ENCODE measurements at regions not wholly inside any gene's neighbourhood (a gene's known extent, or its start where the extent isn't known, plus 50 kb on each side); places are given as distances from the start of the nearest gene placed in this dataset.

DNA sequence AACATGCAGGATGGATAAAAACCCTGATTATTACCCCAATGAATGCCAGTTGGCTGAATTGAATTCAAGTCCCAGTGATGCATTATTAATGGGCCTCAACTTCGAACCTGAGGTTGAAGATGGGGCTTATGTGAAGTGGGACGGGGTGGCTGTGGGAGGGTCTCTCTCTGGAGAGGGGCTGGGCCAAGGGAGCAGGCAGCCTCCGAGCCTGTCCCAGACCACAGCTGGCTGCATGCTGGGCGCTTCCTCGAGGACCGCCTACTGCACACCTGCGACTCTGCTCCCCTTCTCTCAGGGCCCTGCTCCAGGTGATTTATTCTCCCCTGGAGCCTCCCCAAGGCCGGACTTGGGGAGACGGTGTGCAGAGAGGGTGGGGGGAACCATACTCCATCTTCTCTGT lies 568.3 kb downstream of the CCDC171 start:
- H3K27me3 ChIP-seq (replicated peaks) = no peaks in the 10 kb centered on the region
- in situ Hi-C loops (cut with HindIII; ENCODE audit: low pct_ligation_motif_present, low sequenced_read_pairs) = no loop called here
- H3K27ac ChIP-seq = peak overlapping the region; percentile 96
- H3K4me3 ChIP-seq (ENCODE audit: low read depth, low read length) = no peak overlapping the region
- DNase-seq = no peak
- H3K36me3 ChIP-seq (replicated peaks) = no peaks in the 10 kb centered on the region
- TF ChIP-seq, protein P1, sequence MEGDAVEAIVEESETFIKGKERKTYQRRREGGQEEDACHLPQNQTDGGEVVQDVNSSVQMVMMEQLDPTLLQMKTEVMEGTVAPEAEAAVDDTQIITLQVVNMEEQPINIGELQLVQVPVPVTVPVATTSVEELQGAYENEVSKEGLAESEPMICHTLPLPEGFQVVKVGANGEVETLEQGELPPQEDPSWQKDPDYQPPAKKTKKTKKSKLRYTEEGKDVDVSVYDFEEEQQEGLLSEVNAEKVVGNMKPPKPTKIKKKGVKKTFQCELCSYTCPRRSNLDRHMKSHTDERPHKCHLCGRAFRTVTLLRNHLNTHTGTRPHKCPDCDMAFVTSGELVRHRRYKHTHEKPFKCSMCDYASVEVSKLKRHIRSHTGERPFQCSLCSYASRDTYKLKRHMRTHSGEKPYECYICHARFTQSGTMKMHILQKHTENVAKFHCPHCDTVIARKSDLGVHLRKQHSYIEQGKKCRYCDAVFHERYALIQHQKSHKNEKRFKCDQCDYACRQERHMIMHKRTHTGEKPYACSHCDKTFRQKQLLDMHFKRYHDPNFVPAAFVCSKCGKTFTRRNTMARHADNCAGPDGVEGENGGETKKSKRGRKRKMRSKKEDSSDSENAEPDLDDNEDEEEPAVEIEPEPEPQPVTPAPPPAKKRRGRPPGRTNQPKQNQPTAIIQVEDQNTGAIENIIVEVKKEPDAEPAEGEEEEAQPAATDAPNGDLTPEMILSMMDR (IDR thresholded peaks at IDR 0.05; ENCODE audit: low read depth, low read length, missing control alignments) = no peak

DNA sequence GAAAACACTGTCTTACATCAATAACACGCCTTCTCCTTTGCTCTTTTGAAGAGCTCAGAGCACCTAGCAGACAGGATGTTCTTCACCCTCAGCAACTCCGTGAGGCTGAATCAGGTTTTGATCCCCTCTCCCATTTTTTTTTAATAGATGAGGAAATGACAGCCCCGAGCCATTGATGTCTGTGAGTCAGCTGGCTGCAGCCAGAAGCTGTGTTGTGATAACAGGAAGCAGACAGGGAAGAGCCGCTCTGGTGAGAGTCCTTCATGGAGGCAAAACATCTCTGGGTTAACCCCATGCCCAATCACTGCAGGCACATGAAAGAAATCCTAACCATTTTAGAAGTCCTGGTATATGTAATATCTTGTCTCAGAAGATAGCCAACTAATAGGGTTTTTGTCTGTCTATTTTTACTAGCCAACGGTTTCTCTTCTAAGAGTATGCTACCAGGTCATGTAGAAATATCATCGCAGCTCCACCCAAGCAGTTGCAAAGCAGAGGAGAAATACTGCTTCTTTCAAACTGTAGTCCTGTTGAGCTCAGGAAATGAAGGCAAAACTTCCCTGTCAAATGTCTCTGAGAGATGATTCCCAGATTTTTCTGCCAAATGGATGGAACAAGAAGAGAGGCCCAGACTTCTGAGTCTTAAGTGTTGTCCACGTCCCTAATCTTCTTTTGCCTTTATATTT lies 568.9 kb downstream of the CCDC171 start:
- TF ChIP-seq, protein P1 (IDR thresholded peaks at IDR 0.05; ENCODE audit: low read depth, low read length, missing control alignments) = no peak
- Histone ChIP-seq H3K4me3 (ENCODE audit: low read depth, low read length) (no peak overlapping the region), H3K27me3 (replicated peaks) (no peaks in the 10 kb centered on the region), H3K36me3 (replicated peaks) (no peaks in the 10 kb centered on the region), H3K27ac (peak overlapping the region; percentile 96)
- in situ Hi-C loops (cut with HindIII; ENCODE audit: low pct_ligation_motif_present, low sequenced_read_pairs) = no loop called here
- DNase-seq = peak; percentile 62

DNA sequence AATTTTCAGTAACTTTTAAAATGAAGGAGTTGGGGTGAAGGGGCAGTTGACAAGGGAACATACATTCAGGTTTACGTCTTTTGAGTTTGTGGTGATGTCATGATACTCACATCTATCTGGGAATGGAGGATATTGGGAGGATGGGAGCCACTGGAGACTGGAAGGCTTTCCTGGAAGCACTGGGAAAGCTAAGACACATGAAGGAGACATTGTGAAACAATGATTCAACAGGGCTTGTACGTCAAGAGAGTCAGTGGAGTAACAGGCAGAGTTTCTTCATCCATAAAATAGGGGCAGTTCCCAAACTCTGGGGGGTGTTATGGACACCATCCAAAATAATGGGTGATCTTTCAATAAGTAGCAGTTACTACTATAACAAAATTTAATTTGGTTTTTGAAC lies 572.8 kb downstream of the CCDC171 start:
- in situ Hi-C loops (cut with HindIII; ENCODE audit: low pct_ligation_motif_present, low sequenced_read_pairs) = no loop called here
- Histone ChIP-seq H3K4me3 (ENCODE audit: low read depth, low read length) (no peak overlapping the region), H3K27me3 (replicated peaks) (no peaks in the 10 kb centered on the region), H3K27ac (peak overlapping the region; percentile 77), H3K36me3 (replicated peaks) (no peaks in the 10 kb centered on the region)
- no peak for DNase-seq
- TF ChIP-seq, protein P1 (IDR thresholded peaks at IDR 0.05; ENCODE audit: low read depth, low read length, missing control alignments) = no peak

DNA sequence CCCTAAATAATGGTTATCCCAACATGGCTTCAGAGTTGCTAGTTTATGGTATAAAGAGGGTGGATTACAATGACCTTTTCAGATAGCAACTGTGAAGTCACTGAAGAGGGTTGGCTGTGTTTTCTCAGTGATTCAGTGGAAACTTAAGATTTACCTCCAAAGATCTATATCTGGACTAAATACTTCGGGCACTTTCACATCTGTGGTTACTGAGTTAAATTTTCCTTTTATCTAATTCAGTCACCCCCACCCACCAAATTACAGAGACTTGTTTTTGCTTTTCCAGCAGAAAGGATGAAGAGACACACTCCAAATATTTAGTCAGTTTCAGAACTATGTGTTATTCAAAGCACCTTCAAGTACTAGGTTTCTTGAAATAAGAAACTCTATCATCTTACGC lies 573.2 kb downstream of the CCDC171 start:
- TF ChIP-seq, protein P1 (IDR thresholded peaks at IDR 0.05; ENCODE audit: low read depth, low read length, missing control alignments) = no peak
- H3K36me3 ChIP-seq (replicated peaks) = no peaks in the 10 kb centered on the region
- in situ Hi-C loops (cut with HindIII; ENCODE audit: low pct_ligation_motif_present, low sequenced_read_pairs) = no loop called here
- peak overlapping the region; percentile 77 for H3K27ac ChIP-seq
- H3K4me3 ChIP-seq (ENCODE audit: low read depth, low read length) = no peak overlapping the region
- peak; percentile 55 for DNase-seq
- H3K27me3 ChIP-seq (replicated peaks) = no peaks in the 10 kb centered on the region

DNA sequence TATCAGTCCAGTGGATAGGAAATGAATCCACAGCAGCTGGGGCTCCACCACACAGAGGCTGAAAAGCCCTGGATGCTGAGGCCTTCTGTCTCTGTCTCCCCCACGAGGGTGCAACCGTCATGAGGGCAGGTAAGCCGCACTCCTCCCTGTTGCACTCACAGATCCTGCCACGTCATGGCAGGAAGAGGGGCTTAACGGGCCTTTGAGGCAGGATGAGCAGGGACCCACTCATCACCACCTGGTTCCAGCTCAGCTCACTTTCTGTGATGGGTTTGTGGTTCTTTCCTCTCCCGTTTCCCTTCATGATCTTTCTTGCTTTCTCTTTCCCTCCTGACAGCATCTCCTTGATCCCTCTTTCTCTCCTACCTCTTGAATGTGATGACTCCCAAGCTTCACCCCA lies 575.2 kb downstream of the CCDC171 start:
- Histone ChIP-seq H3K4me3 (ENCODE audit: low read depth, low read length) (no peak overlapping the region), H3K27ac (no peak overlapping the region), H3K36me3 (replicated peaks) (no peaks in the 10 kb centered on the region), H3K27me3 (replicated peaks) (no peaks in the 10 kb centered on the region)
- TF ChIP-seq, protein P1 (IDR thresholded peaks at IDR 0.05; ENCODE audit: low read depth, low read length, missing control alignments) = no peak
- in situ Hi-C loops (cut with HindIII; ENCODE audit: low pct_ligation_motif_present, low sequenced_read_pairs) = no loop called here
- DNase-seq = no peak

DNA sequence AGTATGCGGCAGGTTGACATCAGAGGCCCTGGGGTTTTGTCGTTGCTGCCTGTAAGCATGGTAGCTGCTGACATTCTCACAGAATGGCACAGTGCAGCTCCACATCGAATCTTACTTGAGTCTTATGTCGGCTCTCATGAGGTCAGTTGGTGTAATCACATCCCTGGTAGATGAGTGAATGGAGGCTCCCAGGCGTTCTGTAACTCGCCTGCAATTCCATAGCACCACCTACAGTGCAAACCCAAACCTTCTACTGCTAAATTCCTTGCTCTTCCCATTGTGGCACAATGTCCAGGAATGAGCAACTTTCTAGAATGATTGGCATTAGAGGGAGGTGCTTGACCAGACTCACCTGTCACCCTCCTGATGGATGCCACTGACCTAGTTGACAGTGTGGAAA lies 578.4 kb downstream of the CCDC171 start:
- H3K4me3 ChIP-seq (ENCODE audit: low read depth, low read length) = no peak overlapping the region
- peak; percentile 67 for DNase-seq
- H3K36me3 ChIP-seq (replicated peaks) = no peaks in the 10 kb centered on the region
- H3K27ac ChIP-seq = no peak overlapping the region
- TF ChIP-seq, protein P1 (IDR thresholded peaks at IDR 0.05; ENCODE audit: low read depth, low read length, missing control alignments) = peak; percentile 72
- no peaks in the 10 kb centered on the region for H3K27me3 ChIP-seq (replicated peaks)
- in situ Hi-C loops (cut with HindIII; ENCODE audit: low pct_ligation_motif_present, low sequenced_read_pairs) = no loop called here
